GM21528 (cell line): ENCODE measurements at regions not wholly inside any gene's neighbourhood (a gene's known extent, or its start where the extent isn't known, plus 50 kb on each side); places are given as distances from the start of the nearest gene placed in this dataset.
"Not testable (repeated sequence)": the region's sequence is repeated elsewhere in the genome, so short reads cannot be mapped to it uniquely, and the experiment has no call there.

Experiments used
- ATAC-seq: cut with Tn5 transposase; IDR thresholded peaks from one replicate; pipeline ENCODE4 v1.9.1; 2021; ENCODE audit warnings: mild to moderate bottlenecking, moderate library complexity; ENCODE audit not compliant: unreplicated experiment, low FRiP score

DNA sequence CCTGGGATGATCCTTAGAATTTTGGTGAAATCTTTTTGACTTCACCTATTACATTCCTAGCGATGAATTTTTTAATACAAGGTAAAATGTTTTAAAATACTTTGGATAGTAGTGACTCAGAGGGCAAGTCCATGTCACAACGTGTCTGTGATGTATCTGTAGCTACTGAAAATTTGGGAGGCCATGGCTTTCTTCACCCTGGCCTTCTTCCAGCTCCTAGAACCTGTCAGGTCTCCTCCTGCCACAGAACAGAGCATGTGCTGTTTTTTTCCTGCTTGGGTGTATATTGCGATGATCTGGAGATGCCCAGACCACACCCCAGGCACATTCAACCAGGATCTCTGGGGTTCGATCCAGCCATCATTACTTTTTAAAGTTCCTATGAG lies 194.4 kb downstream of the BTBD3 start:
- ATAC-seq = no peak

DNA sequence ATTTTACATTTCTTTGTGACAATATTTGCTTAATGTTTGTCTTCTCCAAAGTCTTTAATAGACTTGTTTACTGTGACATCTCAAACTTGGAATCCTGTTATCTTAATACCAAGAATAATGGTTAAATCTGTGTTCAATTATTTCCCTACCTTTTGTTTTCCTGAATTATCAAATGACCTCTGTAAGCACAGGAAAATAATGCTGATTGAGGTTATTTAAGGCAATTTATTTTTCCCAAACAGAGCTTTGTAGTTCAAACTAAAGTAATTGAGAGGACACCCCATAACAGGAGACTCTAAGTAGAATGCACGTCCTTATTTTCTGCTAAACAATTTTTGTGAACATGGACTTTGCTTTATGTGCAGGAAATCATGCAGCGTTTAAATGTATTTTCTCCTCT lies 195.0 kb downstream of the BTBD3 start:
- no peak for ATAC-seq

GRCh38 chr20:12113075-12113467 lies 195.4 kb downstream of the BTBD3 start:
- ATAC-seq = no peak

GRCh38 chr20:12113468-12114371 lies 196.0 kb downstream of the BTBD3 start:
- ATAC-seq = no peak

- not testable (repeated sequence) for ATAC-seq
These were observed 211.4 kb downstream of the BTBD3 start for GRCh38 chr20:12129114-12129513.

- not testable (repeated sequence) for ATAC-seq
These were observed 211.8 kb downstream of the BTBD3 start for GRCh38 chr20:12129532-12129931.

GRCh38 chr20:12130781-12131180 lies 213.1 kb downstream of the BTBD3 start:
- no peak for ATAC-seq

DNA sequence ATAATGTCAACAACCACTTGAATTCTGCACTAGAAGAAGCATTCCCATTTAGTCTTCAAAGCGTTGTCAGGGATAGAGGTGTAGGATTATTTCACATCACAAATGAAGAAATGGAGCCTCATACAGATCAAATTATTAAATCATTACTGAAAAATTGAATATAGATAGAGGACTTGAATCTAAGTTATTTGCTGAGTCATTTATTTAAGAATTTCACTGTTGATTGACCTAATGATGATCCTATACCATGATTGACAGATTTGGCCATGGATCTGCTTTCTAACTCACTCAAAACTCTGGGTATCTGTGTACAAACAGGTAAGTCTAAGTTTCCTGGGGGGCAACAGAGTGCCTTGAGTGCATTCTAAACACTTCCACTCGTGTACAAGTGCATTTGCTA lies 215.9 kb downstream of the BTBD3 start:
- no peak for ATAC-seq

- ATAC-seq = not testable (repeated sequence)
These were observed 228.3 kb downstream of the BTBD3 start for GRCh38 chr20:12145951-12146350.

GRCh38 chr20:12152996-12153395 lies 235.3 kb downstream of the BTBD3 start:
- ATAC-seq = no peak

- no peak for ATAC-seq
These were observed 235.9 kb downstream of the BTBD3 start for GRCh38 chr20:12153628-12154027.

DNA sequence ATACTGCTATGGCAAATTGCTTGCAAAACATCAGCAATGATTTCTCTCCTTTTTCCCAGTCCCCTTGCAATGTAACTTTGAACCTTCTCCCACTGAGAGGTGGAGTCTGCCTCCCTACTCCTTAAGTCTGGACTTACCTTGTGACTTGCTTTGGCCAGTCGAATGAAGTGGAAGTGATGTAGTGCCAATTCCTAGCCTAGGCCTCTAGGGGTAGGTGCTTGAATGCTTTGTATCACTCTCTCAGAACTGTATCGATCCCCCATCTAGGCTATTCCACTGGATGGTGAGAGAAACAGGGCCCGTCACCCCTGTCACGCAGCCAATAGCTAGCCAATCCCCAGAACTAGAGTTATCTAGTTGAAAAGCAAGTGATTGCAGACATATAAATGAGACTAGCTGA lies 238.6 kb downstream of the BTBD3 start:
- no peak for ATAC-seq

DNA sequence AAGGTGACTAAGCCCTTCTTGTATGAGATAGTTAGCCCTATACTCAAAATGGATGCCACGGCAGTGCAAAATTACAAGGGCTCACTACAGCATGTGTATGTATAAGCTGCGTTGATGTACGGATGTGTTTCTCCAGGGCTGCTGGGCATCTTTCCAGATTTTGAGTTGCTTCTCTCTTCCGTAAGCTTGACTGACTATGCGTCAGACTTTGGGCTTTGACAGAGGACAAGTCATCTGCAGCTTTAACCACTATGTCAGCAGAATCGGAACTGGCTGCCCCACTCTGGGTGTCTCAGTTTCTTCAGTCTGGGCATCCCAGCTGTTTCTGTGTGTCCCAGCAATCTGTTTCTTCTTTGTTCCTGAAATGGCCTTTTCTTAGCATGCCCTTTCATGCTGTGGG lies 241.6 kb downstream of the BTBD3 start:
- no peak for ATAC-seq

DNA sequence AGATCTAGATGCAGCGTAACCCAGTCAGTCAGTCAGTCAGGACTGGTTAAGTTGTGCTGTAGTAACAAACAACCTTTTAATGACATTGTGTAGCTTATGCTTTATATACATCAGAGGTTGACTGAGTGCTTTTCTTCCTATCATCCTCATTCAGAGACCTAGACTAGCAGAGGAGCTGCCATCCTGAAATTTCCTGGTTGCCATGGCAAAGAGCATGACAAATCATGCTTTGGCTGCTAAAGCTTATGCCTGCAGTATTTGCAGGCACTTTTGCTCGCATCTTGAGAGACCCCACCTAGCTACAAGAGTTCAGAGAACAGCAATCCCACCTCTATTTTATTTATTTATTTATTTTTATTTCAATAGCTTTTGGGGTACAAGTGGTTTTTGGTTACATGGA lies 244.0 kb downstream of the BTBD3 start:
- ATAC-seq = no peak

- no peak for ATAC-seq
These were observed 248.5 kb downstream of the BTBD3 start for GRCh38 chr20:12166053-12166717.

- ATAC-seq = no peak
These were observed 252.7 kb downstream of the BTBD3 start for GRCh38 chr20:12170406-12170805.

DNA sequence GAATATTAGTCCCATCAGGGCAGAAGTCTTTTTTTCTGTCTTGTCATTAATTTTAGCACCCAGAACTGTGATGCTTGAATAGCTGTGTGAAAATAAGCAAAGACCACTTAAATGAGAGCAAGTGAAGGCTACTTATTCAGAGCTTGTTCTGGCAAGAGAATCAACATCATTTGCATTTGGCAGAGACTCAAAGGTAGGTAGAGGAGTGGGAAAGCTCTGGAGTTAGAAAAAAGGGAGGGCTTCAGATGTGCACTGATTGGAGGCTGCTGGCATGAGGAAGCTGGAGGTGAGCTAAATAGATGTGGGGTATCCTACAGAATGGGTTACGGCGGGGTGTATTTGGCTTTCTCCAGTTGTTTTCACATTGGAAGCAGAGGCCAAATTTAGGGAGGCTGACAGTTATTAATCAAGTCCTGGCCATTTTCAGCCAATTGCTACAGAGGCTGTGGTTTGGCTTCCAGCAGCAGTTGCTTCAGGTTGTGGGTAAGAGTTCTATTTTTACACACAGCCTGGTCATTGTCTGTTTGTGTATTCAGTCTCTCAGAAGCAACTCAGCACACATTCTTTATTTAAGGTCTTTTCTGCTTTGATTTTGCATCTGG lies 254.3 kb downstream of the BTBD3 start:
- no peak for ATAC-seq

DNA sequence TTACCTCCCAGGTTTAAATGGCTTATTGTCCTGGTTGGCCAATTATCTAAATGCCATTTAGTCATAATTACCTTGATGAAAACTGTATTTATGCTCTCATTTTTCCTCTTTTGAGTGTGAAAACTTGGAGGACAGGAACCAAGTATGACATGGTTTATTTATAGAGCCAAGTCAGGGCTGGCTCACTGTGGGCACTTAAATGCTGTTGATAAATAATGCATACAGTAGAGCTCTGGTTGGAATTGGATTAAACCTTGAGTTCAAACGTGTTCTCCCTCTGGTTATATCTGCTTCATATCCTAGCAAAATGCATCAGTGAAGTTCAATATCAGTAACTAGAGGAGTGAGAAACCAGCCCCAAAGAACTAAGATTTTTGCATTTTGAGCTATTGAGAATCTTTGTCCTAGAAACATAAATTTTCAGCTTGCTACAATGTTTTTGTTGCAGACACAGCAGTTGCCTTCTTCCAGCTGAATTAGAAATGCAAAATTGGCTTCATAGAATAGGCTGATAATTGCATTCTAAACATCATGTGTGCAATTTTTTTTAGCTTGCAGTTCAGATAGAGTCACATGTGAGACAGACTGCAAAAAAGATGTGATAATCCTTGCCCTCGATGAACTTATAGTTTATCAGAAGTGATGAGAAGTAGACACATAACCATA lies 255.8 kb downstream of the BTBD3 start:
- ATAC-seq = no peak

GRCh38 chr20:12175538-12175937 lies 257.8 kb downstream of the BTBD3 start:
- no peak for ATAC-seq

- ATAC-seq = no peak
These were observed 260.1 kb downstream of the BTBD3 start for GRCh38 chr20:12177657-12178293.

DNA sequence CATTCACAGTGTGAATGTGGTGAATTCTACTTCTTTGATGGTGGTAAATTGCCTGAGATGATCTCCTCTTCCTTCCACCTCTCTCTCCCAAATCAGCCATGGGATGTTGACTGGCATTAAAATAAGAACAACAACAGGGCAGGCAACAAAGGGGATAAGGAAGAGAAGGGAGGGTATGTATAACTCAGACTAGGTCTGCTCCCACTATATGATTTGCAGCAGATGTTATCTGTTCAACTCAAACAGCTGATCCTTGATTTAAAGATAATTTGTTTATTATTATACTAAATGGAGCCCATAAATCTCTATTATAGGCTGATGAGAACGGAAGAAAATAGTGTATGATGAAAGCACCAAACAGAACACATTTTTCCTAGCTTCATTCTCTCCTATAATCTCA lies 262.0 kb downstream of the BTBD3 start:
- ATAC-seq = no peak
